CD4-positive, alpha-beta T cell treated with Interleukin-4 for 1 hour (primary cell): ENCODE measurements at regions not wholly inside any gene's neighbourhood (a gene's known extent, or its start where the extent isn't known, plus 50 kb on each side); places are given as distances from the start of the nearest gene placed in this dataset.
"Not testable (repeated sequence)": the region's sequence is repeated elsewhere in the genome, so short reads cannot be mapped to it uniquely, and the experiment has no call there.

Experiments used
- DNase-seq, 2 donors: peaks; one replicate each; pipeline ENCODE4 v3.0.0-alpha.2; 2020 to 2022

DNA sequence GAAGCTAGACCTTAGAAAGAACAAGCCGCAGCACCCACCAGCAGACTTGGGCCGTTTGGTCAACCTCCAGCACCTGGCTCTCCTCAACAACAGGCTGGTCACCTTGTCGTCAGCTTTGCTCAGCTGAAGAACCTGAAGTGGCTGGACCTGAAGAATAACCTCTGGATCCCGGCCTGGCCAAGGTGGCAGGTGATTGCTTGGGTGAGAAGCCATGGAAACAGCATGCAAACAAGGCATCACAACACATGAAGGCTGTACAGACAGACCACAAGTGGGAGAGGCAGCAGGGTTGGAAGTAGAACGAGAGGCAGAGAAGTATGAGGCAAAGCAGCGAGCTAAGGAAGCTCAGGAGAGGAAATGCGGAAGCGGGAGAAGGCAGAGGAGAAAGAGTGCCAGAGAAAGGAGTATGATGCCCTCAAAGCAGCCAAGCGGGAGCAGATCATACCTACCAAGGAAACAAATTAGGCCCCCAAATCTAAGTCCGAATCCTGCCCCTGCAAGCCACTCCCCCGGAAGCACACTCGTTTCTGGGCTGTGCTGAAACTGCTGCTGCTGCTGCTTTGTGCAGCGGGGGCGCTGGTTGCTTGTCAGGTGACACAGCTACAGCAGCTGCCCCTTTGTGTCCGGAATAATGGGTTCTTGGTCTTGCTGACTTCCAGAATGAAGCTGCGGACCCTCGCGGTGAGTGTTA is 121.6 kb upstream of the LGSN start:
- peak in 1 of 2 donors; percentile 13 for DNase-seq

DNA sequence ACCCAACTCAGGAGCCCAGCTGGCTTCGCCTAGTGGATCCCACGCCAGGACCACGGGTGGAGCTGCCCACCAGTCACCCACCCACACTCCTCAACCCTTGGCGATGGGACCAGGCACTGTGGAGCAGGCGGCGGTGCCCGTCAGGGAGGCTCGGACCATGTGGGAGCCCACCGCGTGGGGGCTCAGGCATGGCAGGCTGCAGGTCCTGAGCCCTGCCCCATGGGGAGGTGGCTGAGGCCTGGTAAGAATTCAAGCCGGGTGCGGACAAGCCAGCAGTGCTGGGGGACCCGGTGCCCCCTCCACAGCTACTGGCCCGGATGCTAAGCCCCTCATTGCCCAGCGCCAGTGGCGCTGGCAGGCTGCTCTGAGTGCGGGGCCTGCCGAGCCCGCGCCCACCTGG is 123.1 kb upstream of the LGSN start:
- DNase-seq: no peak

DNA sequence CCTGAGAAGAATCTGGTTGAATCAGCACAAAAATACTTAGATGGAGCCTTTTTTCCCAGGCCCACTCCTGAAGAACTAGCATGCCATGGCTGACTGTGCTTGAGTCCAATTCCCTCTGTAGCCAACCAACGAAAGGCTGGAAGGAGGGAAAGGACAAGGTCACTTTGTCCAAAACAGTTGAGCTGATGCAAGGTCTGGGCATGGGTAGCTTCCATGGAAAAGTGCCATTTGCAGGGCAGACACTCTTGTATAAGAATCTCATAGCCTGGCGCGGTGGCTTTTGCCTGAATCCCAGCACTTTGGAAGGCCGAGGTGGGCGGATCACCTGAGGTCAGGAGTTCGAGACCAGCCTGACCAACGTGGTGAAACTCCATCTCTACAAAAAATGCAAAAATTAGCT is 125.0 kb upstream of the LGSN start:
- DNase-seq: no peak

DNA sequence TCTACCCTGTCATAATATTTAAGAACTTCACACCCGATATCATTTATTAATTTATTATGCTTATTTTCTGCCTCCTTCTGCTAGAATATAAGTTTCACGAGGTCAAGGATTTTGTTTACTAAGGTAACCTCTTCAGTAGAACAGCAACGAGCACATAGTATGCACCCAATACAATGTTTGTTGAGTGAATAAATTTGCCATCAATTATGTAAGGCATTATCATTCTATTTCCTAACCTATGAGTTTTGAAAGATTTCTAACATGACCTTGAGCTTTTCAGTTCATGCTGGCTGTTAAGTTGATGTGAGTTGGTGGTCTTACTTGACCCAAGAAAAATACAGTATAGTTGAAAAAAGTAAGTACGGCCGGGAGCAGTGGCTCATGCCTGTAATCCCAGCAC is 125.9 kb upstream of the LOC128125822 start:
- DNase-seq: no peak

DNA sequence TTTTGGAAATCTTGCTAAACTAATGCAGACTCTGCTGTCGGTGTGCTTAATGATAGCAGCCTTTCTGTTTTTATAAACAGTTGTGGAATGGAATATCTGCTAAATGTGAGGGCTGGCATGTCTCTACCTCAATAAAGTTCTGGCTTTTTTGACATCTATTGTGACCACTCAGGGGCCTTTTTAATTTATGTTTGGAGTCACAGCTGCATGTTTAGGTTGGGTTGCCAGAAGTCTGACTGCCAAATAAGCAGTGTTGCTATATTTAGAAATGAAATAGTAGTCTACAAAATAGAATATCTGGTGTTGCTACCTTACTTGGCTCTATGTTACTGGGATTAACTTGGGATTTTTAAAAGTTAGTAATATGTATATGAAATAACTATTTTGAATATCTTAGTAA is 125.1 kb upstream of the LOC128125822 start:
- no peak for DNase-seq

DNA sequence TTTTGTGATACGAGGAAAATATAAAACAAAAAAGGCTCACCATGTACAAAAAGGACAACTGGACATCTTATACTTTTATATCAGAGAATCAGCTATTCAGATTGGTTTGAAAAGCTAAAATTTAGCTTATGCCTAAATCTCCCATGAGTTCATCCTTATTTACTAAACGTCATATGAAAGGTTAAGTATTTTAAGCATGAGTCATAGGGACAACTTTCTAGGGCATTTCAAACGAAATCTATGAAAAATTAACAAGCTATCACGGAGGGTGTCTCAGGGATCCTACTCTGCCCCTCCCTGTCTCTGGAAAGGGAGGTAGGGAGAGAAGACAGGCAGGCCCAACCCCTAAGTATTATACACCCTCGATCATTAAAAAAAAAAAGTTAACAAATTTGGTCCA is 124.1 kb upstream of the LOC128125822 start:
- DNase-seq: no peak

DNA sequence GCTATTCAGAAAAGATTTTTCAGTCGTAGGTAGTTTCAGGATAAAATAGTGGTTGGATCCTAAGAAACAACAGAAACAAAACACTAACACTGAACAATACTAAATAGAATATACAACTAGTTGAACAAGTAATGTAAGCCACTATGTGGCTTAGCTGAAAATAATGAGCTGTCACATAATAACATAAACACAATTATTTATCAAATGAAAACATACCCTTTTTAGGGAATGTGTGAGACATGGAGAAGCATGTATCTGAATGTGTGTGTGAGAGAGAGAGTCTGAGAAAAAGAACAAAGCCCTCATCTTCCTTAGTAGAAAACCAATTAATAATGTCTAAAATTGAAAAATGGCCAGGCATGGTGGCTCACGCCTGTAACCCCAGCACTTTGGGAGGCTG is 122.6 kb upstream of the LOC128125822 start:
- no peak for DNase-seq

DNA sequence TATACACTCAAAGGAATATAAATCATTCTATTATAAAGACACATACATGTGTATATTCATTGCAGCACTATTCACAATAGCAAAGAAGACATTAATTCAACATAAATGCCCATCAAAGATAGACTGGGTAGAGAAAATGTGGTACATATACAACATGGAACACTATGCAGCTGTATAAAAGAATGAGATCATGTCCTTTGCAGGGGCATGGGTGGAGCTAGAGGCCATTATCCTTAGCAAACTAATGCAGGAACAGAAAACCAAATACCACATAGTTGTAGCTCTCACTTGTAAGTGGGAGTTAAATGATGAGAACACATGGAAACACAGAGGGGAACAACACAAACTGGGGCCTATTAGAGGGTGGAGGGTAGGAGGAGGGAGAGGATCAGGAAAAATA is 121.0 kb upstream of the LOC128125822 start:
- no peak for DNase-seq

DNA sequence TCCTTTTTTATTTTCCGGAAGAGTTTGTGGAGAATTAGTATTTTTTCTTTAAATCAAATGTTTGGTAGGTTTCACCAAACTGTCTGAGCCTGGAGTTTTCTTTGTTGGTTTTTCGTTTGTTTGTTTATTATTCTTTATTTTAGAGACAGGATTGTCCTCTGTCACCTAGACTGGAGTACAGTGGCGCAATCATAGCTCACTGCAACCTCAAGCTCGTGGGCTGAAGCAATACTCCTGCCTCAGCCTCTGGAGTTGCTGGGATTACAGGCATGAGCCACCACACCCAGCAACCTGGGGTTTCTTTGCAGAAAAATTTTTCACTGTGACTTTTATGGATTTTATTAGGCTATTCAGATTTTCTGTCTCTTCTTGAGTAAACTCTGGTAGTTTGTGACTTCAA is 120.2 kb upstream of the LOC128125822 start:
- DNase-seq: no peak

DNA sequence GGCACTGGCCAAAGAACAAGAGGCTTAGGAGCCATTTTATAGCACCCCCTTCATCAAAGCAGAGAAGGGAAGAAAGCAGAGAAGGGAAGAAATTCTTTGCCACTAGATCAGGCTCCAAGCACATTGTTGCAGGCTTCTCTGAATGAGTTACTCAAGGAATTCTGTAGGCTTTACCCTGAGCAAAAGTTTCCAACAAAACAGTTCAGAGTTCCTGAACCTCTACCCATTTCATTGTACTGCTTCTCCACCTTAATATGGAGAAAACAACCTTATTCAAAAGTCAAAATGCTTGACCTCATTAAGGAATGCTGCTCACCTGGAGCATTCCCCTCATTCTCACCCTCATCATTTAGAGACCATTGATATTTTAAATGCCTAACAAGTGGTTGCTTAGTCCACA is 115.5 kb upstream of the LOC128125822 start:
- no peak for DNase-seq

DNA sequence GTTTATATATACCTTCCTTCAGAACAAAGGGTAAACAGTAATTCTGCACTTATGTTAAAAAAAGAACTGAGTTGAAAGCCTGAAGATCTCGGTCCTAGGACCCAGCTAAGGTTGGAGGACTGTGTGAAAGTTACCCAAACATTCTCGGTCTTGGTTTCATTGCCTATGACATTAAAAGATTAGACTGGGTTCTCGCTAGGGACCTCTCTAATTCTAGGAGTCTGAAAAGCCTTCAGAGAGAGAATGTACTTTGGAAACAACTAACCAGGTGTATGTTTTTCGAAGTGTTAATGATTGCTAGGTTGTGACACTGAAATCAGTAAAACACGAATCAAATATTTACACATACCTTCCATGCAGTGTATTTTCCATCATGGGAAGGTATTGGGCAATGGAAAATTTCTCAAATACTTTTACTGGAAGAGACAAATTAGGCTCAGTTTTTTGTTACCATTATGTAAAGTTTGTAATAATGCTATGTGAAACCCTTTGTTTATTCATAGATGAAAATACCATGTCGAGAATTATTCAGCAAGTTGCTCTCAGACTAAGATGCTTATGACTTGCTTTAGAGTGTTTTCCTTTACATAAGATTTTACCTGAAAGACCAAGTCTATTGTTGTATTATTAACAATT is 113.7 kb upstream of the LOC128125822 start:
- DNase-seq: no peak

DNA sequence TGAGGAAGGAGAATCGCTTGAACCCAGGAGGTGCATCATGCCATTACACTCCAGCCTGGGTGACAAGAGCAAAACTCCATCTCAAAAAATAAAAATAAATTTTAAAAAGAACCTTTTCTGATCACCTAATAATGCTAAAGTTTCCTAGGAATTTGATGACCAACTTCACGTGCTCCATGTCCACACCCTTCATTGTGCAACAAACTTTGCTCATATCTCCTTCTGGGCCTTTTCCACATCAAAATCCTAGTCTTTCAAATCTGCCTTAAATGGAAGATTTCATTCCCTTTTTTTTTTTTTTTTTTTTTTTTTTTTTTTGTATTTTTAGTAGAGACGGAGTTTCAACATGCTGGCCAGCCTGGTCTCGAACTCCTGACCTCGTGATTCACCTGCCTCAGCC is 112.5 kb upstream of the LOC128125822 start:
- no peak for DNase-seq

DNA sequence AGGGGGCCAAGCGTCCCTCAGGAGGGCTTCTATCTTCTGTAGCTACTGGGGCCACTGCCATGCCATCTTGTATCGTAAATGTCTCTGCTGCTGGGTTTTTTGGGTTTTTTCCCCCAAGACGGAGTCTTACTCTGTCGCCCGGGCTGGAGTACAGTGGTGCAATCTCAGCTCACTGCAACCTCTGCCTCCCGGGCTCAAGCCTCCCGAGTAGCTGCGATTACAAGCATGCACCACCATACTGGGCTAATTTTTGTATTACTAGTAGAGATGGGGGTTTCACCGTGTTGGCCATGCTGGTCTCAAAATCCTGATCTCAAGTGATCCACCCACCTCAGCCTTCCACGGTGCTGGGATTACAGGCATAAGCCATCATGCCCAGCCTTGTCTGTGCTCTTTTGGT is 111.3 kb upstream of the LOC128125822 start:
- no peak for DNase-seq

DNA sequence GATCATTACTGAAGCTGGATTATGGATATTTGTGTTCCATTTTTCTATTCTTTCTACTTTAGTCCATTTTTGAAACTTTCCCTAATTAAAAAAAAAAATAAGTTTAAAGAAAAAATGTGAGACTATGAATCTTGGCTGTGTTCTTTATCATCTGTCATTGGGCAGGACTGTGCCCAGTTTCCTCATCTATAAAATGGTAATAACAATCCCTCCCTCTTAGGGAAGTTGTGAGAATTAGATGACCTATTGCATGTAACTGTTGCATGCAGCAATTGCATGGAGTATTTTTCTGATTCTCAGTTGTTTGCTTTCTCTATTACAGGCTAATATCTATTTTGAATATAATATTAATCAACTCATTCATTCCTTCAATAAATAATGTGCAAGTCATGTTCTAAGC is 108.2 kb upstream of the LOC128125822 start:
- DNase-seq: no peak

DNA sequence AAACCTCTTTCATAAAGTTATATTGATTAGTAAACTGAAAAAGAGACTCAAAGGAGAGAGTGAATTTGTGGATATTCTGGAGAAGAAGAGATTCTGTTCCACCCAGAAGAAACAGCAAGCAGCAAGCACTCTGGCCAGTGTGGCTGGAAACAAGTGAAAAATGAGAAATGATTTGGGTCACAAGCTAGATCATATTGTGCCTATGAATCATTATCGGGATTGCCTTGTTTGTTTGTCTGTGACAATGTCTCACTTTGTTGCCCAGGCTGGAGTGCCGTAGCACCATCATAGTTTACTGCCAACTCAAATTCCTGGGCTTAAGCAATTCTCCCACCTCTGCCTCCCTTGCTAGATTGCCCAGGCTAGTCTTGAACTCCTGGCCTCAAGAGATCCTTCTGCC is 106.5 kb upstream of the LOC128125822 start:
- DNase-seq: no peak

DNA sequence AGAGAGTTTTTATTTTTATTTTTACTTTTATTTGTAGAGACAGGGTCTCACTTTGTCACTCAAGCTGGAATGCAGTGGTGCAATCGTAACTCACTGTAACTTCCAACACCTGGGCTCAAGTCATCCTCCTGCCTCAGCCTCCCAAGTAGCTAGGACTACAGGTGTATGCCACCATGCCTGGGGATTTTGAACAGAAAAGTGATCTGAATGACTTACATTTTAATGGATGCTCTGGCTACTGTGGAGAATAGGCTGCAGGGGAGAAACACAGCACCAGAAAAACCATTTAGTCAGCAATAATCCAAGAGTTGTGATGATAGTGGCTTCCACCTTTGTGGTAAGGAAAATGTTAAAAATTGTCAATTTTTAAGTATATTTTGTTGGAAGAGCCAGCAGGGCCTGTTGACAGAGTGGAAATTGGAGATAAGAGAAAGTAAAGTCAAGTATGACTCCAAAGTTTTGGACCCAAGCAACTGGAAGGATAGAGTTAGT is 106.0 kb upstream of the LOC128125822 start:
- DNase-seq: no peak

DNA sequence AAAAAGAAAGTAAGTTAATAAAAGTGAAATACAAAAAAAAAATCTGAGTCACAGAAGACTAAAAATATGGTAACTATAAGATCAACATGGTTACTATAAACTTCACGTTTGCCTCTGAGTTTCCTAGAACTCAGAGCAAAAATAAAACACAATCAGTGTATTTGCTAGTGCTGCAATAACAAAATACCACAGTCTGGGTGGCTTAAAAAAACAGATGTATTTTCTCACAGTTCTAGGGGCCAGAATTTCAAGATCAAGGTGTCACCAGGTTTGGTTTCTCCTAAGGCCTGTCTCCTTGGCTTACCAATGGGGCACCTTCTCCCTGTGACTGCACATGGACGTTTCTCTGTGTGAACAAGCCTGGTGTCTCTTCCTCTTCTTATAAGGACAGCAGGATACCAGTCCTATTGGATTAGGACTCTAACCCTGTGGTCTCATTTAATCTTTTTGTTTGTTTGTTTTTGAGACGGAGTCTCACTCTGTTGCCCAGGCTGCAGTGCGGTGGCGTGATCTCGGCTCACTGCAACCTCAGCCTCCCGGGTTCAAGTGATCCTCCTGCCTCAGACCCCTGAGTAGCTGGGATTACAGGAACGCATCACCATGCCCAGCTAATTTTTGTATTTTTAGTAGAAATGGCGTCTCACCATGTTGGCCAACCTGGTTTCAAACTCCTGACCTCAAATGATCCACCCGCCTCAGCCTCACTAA is 104.9 kb upstream of the LOC128125822 start:
- no peak for DNase-seq

DNA sequence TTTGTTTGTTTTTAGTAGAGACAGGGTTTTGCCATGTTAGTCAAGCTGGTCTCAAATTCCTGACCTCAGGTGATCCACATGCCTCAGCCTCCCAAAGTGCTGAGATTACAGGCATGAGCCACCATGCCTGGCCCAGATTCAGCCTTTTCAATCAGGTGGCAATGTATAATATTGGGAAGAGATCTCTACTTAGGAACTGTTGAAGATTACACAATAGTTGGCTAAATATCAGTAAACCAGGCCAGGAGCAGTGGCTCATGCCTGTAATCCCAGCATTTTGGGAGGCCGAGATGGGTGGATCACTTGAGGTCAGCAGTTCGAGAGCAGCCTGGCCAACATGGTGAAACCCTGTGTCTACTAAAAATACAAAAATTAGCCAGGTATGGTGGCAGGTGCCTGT is 101.1 kb upstream of the LOC128125822 start:
- DNase-seq: not testable (repeated sequence)

DNA sequence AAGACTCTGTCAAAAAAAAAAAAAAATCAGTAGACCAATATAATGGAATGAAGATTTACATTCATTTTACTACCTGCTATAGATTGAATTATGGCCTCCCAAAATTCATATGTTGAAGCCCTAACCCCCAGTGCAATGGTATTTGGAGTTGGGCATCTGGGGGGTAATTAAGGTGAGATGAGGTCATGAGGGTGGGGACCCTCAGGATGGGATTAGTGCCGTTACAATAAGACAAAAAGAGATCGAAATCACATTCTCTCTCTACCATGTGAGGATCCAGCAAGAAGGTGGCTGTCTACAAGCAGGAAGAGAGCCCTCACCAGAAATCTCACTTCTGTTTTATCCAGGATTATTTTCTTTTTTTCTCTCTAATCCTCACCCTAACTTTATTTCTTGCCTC is 100.6 kb upstream of the LOC128125822 start:
- no peak for DNase-seq

DNA sequence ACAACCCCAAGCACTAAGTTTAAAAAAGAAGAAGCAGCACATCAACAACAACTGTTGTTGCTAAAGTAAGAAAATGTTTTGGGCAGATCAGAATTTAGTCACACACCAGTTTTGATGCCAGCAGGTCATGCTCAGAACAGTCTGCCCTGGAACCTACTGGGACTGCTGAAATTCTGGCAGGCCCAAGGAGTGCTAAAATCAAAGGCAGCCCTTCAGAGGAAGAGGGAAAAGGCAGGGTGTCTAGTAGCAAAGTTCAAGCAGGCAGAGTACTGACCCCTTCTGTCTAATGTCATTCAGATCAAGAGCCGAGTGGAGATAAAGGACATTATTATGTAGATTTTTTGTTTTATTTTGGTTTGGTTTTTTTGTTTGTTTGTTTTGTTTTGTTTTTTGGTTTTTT is 96.6 kb upstream of the LOC128125822 start:
- DNase-seq: no peak

DNA sequence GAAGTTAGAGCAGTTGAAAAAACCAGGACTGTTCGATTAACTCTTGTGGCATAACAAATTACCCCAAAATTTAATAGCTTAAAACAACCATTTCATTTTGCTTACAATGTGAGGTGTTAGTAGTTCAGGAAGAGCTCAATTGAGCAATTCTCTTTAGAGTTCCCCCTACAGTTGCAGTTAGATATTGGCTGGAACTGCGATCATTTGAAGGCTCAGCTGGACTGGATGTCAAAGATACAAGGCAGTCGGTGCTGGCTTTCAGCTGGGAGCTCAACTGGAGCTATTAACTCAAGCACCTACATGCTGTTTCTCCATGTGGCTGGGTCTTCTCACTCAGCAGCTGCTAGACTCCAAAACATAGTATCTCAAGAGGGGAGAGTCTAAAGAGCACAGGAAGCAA is 96.0 kb upstream of the LOC128125822 start:
- DNase-seq: no peak

DNA sequence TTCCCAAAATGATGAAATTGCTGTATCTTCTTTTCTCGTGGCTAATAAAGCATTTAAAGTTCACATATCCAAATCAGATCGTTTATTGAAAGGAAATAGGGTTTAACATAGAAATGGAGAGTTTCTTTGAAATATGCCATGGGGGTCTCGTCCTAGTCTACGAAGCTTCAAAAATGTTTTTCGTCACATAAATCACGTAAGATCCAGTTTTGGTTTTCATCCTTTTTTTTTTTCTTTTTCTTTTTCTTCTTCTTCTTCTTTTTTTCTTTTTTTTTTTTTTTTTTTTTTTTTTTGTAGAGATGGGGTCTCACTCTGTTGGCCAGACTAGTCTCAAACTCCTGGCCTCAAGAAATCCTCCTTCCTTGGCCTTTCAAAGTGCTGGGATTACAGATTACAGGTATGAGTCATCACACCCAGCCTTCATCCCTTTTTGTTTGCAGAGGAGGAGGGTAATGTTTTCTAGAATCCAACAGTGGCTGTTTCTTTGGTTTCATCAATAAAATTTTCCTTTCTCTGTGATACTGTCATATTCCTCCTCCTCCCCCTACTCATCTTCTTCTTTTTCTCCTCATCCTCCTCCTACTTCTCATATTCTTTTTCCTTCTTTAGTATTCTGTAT is 94.7 kb upstream of the LOC128125822 start:
- no peak for DNase-seq

DNA sequence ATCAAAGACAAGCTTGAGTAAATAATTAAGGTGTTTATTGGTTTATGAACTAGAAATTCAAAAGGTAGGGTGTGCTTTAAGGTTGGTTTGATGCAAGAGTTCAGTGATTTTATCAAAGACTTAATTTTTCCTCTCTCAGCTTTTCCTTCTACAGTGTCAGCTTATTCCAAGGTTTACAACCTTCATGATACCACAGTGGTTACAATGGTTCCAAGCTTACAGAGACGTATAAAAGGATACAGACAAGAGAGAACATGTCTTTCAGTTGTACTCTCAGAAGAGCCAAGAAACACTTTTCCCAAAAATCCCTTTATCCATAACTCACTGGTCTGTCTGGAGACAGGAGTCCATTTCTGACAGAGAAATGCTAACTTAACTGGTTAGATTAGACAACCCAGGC is 93.5 kb upstream of the LOC128125822 start:
- DNase-seq: no peak

DNA sequence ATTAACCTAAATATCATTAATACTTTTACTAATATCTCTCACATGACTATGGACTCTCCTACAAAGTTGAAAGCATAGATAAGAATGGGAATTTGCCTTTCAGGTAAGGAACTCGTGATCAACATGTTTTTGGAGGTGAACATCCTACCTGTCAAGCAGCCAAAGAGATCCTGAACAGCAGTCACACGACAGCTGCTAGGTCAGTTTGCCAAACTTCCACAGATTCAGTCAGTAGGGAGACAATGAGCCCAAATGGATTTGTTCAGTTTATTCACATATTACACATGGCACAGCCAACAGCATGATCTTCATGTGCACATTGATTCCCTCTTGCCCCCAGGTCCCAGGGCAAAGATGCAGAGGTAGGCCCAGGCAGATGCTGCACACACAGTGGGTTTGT is 86.1 kb upstream of the LOC128125822 start:
- no peak for DNase-seq
